GM19438 (cell line): ENCODE measurements at regions not wholly inside any gene's neighbourhood (a gene's known extent, or its start where the extent isn't known, plus 50 kb on each side); places are given as distances from the start of the nearest gene placed in this dataset.

ENCODE experiments used
- ATAC-seq: cut with Tn5 transposase; IDR thresholded peaks from one replicate; pipeline ENCODE4 v1.9.1; 2021; ENCODE audit warnings: low read depth; ENCODE audit not compliant: unreplicated experiment

- ATAC-seq: no peak
These were observed 430.9 kb downstream of the SPRY1 start for GRCh38 chr4:123827511-123827910.

- ATAC-seq: no peak
These were observed 434.3 kb downstream of the SPRY1 start for GRCh38 chr4:123830930-123831329.

GRCh38 chr4:123832173-123833026 lies 435.8 kb downstream of the SPRY1 start:
- ATAC-seq: no peak

GRCh38 chr4:123833171-123833643 lies 436.6 kb downstream of the SPRY1 start:
- ATAC-seq: no peak

GRCh38 chr4:123835831-123836590 lies 439.4 kb downstream of the SPRY1 start:
- no peak for ATAC-seq

GRCh38 chr4:123836851-123837595 lies 440.4 kb downstream of the SPRY1 start:
- ATAC-seq: no peak

GRCh38 chr4:123838474-123838873 lies 441.9 kb downstream of the SPRY1 start:
- ATAC-seq: no peak

GRCh38 chr4:123840197-123840596 lies 443.6 kb downstream of the SPRY1 start:
- ATAC-seq: no peak

- no peak for ATAC-seq
These were observed 445.0 kb downstream of the SPRY1 start for GRCh38 chr4:123841447-123842121.

GRCh38 chr4:123843137-123843536 lies 446.5 kb downstream of the SPRY1 start:
- ATAC-seq: no peak

- no peak for ATAC-seq
These were observed 447.8 kb downstream of the SPRY1 start for GRCh38 chr4:123844374-123844773.

- ATAC-seq: no peak
These were observed 449.5 kb downstream of the SPRY1 start for GRCh38 chr4:123846092-123846491.

- ATAC-seq: no peak
These were observed 450.0 kb downstream of the SPRY1 start for GRCh38 chr4:123846561-123846960.

- ATAC-seq: no peak
These were observed 452.0 kb downstream of the SPRY1 start for GRCh38 chr4:123848606-123849005.

- no peak for ATAC-seq
These were observed 452.9 kb downstream of the SPRY1 start for GRCh38 chr4:123849495-123849894.

- no peak for ATAC-seq
These were observed 454.9 kb downstream of the SPRY1 start for GRCh38 chr4:123851521-123851920.

- ATAC-seq: no peak
These were observed 457.1 kb downstream of the SPRY1 start for GRCh38 chr4:123853651-123854050.

- no peak for ATAC-seq
These were observed 460.3 kb downstream of the SPRY1 start for GRCh38 chr4:123856689-123857545.

- ATAC-seq: no peak
These were observed 461.9 kb downstream of the SPRY1 start for GRCh38 chr4:123858465-123858864.
